ENCODE measurements at regions not wholly inside any gene's neighbourhood (a gene's known extent, or its start where the extent isn't known, plus 50 kb on each side); places are given as distances from the start of the nearest gene placed in this dataset.

GRCh38 chr5:122541388-122541787 is 229.4 kb downstream of the SNCAIP start:
- Histone ChIP-seq H3K27me3 (no peaks in the 10 kb centered on the region), H3K4me3 (no peak overlapping the region), H3K36me3 (no peaks in the 10 kb centered on the region), H3K27ac (no peak overlapping the region), H3K9me3 (no peaks in the 10 kb centered on the region), H3K4me1 (no peaks in the 10 kb centered on the region)
- 73 to 78% methylated on average over 1 of the region's 1 CpG for WGBS, 2 donors (ENCODE audit: low coverage in 1 of 2)
- in situ Hi-C loops (cut with MboI; ENCODE audit: low pct_ligation_motif_present in 1 of 4, low pct_unique_long_range_greater_than_20kb in 1 of 4, low sequenced_read_pairs in 3 of 4), result no loop called here
- TF ChIP-seq POLR2AphosphoS5 (IDR thresholded peaks at IDR 0.05), result no peak
- no peak for TF ChIP-seq EP300 (IDR thresholded peaks at IDR 0.05; ENCODE audit: low read depth)
- TF ChIP-seq POLR2A (IDR thresholded peaks at IDR 0.05), result no peak
- TF ChIP-seq, protein P1, sequence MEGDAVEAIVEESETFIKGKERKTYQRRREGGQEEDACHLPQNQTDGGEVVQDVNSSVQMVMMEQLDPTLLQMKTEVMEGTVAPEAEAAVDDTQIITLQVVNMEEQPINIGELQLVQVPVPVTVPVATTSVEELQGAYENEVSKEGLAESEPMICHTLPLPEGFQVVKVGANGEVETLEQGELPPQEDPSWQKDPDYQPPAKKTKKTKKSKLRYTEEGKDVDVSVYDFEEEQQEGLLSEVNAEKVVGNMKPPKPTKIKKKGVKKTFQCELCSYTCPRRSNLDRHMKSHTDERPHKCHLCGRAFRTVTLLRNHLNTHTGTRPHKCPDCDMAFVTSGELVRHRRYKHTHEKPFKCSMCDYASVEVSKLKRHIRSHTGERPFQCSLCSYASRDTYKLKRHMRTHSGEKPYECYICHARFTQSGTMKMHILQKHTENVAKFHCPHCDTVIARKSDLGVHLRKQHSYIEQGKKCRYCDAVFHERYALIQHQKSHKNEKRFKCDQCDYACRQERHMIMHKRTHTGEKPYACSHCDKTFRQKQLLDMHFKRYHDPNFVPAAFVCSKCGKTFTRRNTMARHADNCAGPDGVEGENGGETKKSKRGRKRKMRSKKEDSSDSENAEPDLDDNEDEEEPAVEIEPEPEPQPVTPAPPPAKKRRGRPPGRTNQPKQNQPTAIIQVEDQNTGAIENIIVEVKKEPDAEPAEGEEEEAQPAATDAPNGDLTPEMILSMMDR (IDR thresholded peaks at IDR 0.05), result no peak
- intact Hi-C loops (cut with DNase I; ENCODE audit: low total_unique reads), result no loop called here
- no peak for DNase-seq

DNA sequence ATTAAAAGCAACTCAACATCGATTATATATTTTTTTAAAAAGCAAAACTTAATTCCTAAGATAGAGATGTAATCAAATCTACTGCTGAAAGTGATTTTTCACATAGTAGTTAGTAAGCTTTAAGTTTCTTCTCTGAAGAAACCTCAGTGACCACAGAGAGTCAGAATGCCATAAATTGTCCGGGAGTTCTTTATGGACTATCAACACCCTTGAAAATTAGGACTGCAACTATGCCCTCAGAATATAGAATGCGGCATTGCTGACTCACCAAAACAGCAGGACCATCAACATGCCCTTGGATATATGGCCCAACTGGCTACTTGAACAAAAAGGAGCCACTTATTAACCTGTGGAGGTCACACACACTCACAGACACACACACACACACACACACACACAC is 228.9 kb upstream of the SNX2 start:
- no peaks in the 10 kb centered on the region for H3K4me1 ChIP-seq
- in situ Hi-C loops (cut with MboI; ENCODE audit: low pct_ligation_motif_present in 1 of 4, low pct_unique_long_range_greater_than_20kb in 1 of 4, low sequenced_read_pairs in 3 of 4) (no loop called here), intact Hi-C loops (cut with DNase I; ENCODE audit: low total_unique reads) (no loop called here)
- H3K27me3 ChIP-seq, result no peaks in the 10 kb centered on the region
- no peak overlapping the region for H3K4me3 ChIP-seq
- no peaks in the 10 kb centered on the region for H3K36me3 ChIP-seq
- TF ChIP-seq POLR2A (IDR thresholded peaks at IDR 0.05), result no peak
- 81 to 86% methylated on average over 2 to 3 of the region's 3 CpGs for WGBS, 2 donors (ENCODE audit: low coverage in 1 of 2)
- H3K27ac ChIP-seq, result no peak overlapping the region
- H3K9me3 ChIP-seq, result no peaks in the 10 kb centered on the region
- DNase-seq, result no peak

DNA sequence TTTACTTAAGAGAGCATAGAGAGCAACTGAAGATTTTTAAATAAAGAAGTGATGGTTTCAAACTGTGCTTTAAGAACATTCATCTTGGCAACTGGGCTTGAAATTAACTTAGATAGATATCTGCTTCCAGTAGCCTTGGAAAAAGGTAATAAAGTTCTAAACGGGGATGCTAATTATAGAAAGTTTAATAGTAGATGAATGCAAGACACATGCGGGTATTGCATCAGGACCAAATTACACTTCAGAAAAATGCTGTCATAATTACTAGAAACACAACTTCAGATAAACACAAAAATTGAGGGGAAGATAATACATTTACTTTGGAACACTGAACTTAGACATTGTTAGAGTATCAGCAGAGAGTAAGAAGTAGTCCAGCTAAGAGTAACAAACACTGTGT is 227.7 kb upstream of the SNX2 start:
- Histone ChIP-seq H3K36me3 (no peaks in the 10 kb centered on the region), H3K4me1 (no peaks in the 10 kb centered on the region), H3K4me3 (no peak overlapping the region), H3K27ac (no peak overlapping the region), H3K9me3 (no peaks in the 10 kb centered on the region), H3K27me3 (no peaks in the 10 kb centered on the region)
- in situ Hi-C loops (cut with MboI; ENCODE audit: low pct_ligation_motif_present in 1 of 4, low pct_unique_long_range_greater_than_20kb in 1 of 4, low sequenced_read_pairs in 3 of 4), result no loop called here
- WGBS, 2 donors (ENCODE audit: low coverage in 1 of 2), result 78 to 90% methylated on average over 2 of the region's 2 CpGs
- TF ChIP-seq POLR2A (IDR thresholded peaks at IDR 0.05) (no peak), POLR2AphosphoS5 (IDR thresholded peaks at IDR 0.05) (no peak), EP300 (IDR thresholded peaks at IDR 0.05; ENCODE audit: low read depth) (no peak)
- TF ChIP-seq, protein P1 (IDR thresholded peaks at IDR 0.05), result no peak
- intact Hi-C loops (cut with DNase I; ENCODE audit: low total_unique reads), result no loop called here
- DNase-seq, result no peak

- Histone ChIP-seq H3K36me3 (no peaks in the 10 kb centered on the region), H3K4me1 (no peaks in the 10 kb centered on the region), H3K27me3 (no peaks in the 10 kb centered on the region), H3K9me3 (no peaks in the 10 kb centered on the region), H3K27ac (no peak overlapping the region), H3K4me3 (no peak overlapping the region)
- in situ Hi-C loops (cut with MboI; ENCODE audit: low pct_ligation_motif_present in 1 of 4, low pct_unique_long_range_greater_than_20kb in 1 of 4, low sequenced_read_pairs in 3 of 4), result no loop called here
- no peak for DNase-seq
- WGBS, 2 donors (ENCODE audit: low coverage in 1 of 2), result 84 to 93% methylated on average over 2 to 4 of the region's 4 CpGs
- intact Hi-C loops (cut with DNase I; ENCODE audit: low total_unique reads), result no loop called here
- no peak for TF ChIP-seq EP300 (IDR thresholded peaks at IDR 0.05; ENCODE audit: low read depth)
- TF ChIP-seq, protein P1 (IDR thresholded peaks at IDR 0.05), result no peak
These were observed 227.2 kb upstream of the SNX2 start for GRCh38 chr5:122547669-122548068.

DNA sequence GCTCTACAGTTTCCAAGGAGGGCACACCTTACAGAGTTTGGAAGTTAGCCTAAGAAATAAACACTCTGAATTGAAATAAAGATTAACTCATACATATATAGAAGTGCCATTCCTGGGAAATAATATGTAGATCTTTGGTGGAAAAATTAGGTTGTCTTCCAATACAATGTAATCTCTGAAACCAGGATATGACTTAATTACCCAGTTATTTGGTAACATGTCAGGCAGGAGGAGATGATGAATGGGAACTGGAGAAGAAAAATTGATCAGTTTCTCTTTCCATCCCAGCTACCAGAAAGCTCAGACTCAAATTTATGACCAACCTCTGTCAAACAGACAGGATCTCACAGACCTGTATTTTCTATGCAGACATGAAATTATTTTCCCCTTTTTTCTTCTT is 215.2 kb upstream of the SNX2 start:
- in situ Hi-C loops (cut with MboI; ENCODE audit: low pct_ligation_motif_present in 1 of 4, low pct_unique_long_range_greater_than_20kb in 1 of 4, low sequenced_read_pairs in 3 of 4), result no loop called here
- Histone ChIP-seq H3K27me3 (no peaks in the 10 kb centered on the region), H3K4me3 (no peak overlapping the region), H3K4me1 (peaks cover 0 to 8% (median 0%) of the 10 kb centered on the region in 4 donors), H3K36me3 (no peaks in the 10 kb centered on the region), H3K9me3 (no peaks in the 10 kb centered on the region), H3K27ac (no peak overlapping the region)
- DNase-seq, result no peak
- intact Hi-C loops (cut with DNase I; ENCODE audit: low total_unique reads), result no loop called here
- no peak for TF ChIP-seq POLR2A (IDR thresholded peaks at IDR 0.05)
- TF ChIP-seq, protein P1 (IDR thresholded peaks at IDR 0.05), result no peak
- TF ChIP-seq EP300 (IDR thresholded peaks at IDR 0.05; ENCODE audit: low read depth), result no peak
- no peak for TF ChIP-seq POLR2AphosphoS5 (IDR thresholded peaks at IDR 0.05)

Data from transverse colon (tissue), 4 donors.